NOMO-1 treated with DMSO at 0.1 percent for 48 hours (cell line): ENCODE measurements at regions not wholly inside any gene's neighbourhood (a gene's known extent, or its start where the extent isn't known, plus 50 kb on each side); places are given as distances from the start of the nearest gene placed in this dataset.
"Not testable (repeated sequence)": the region's sequence is repeated elsewhere in the genome, so short reads cannot be mapped to it uniquely, and the experiment has no call there.

Experiments
- DNase-seq: peaks from one replicate; lab custom pipeline; 2025; ENCODE audit not compliant: unreplicated experiment; lab: John Stamatoyannopoulos, UW

- no peak for DNase-seq
Measured at GRCh38 chr4:110364911-110365520, 110.9 kb upstream of the ENPEP start.

GRCh38 chr4:110361921-110362320, 114.0 kb upstream of the ENPEP start:
- DNase-seq = peak; percentile 16

GRCh38 chr4:110359076-110359475, 116.9 kb upstream of the ENPEP start:
- DNase-seq = no peak

- DNase-seq = no peak
Measured at GRCh38 chr4:110357521-110357920, 118.4 kb upstream of the ENPEP start.

- DNase-seq = no peak
Measured at GRCh38 chr4:110354460-110354859, 121.5 kb upstream of the ENPEP start.

GRCh38 chr4:110352670-110353442, 123.1 kb upstream of the ENPEP start:
- no peak for DNase-seq

- DNase-seq = no peak
Measured at GRCh38 chr4:110348711-110349383, 127.1 kb upstream of the ENPEP start.

- no peak for DNase-seq
Measured at GRCh38 chr4:110347805-110348204, 128.2 kb upstream of the ENPEP start.

GRCh38 chr4:110344165-110344564, 131.8 kb upstream of the ENPEP start:
- DNase-seq = no peak

- DNase-seq = no peak
Measured at GRCh38 chr4:110343534-110343933, 132.4 kb upstream of the ENPEP start.

- not testable (repeated sequence) for DNase-seq
Measured at GRCh38 chr4:110341118-110341517, 134.8 kb upstream of the ENPEP start.

GRCh38 chr4:110335399-110335798, 137.0 kb upstream of the ELOVL6 start:
- DNase-seq = no peak

GRCh38 chr4:110332483-110332882, 134.1 kb upstream of the ELOVL6 start:
- DNase-seq = no peak

- not testable (repeated sequence) for DNase-seq
Measured at GRCh38 chr4:110326426-110326825, 128.0 kb upstream of the ELOVL6 start.

GRCh38 chr4:110310795-110311194, 112.4 kb upstream of the ELOVL6 start:
- peak; percentile 81 for DNase-seq

GRCh38 chr4:110309675-110310074, 111.3 kb upstream of the ELOVL6 start:
- DNase-seq = no peak

GRCh38 chr4:110306303-110306702, 107.9 kb upstream of the ELOVL6 start:
- DNase-seq = no peak

GRCh38 chr4:110305455-110305854, 107.0 kb upstream of the ELOVL6 start:
- DNase-seq = no peak

GRCh38 chr4:110296892-110297291, 98.5 kb upstream of the ELOVL6 start:
- no peak for DNase-seq

GRCh38 chr4:110294165-110294564, 95.8 kb upstream of the ELOVL6 start:
- DNase-seq = no peak

- no peak for DNase-seq
Measured at GRCh38 chr4:110292994-110293744, 94.8 kb upstream of the ELOVL6 start.
